OCI-LY7 (cell line): ENCODE measurements at regions not wholly inside any gene's neighbourhood (a gene's known extent, or its start where the extent isn't known, plus 50 kb on each side); places are given as distances from the start of the nearest gene placed in this dataset.

Experiments
- BruUV-seq: library from RNA; stranded (reverse); fragments of 400-500 nt; replicated peaks from 2 replicates; lab custom pipeline; 2021; lab: Mats Ljungman, UMichigan
- CTCF ChIA-PET: fragments of 300-600 bp; sonication (Branson Sonifier 250); formaldehyde crosslinking; loops from one replicate; lab custom pipeline; 2022; ENCODE audit warnings: antibody characterized with exemption; ENCODE audit not compliant: unreplicated experiment; lab: Charles Lee
- POLR2A ChIA-PET: fragments of 300-600 bp; sonication (Branson Sonifier 250); formaldehyde crosslinking; loops from one replicate; lab custom pipeline; 2022; ENCODE audit warnings: antibody characterized with exemption; lab: Charles Lee
- DNase-seq: peaks from one replicate; pipeline ENCODE4 v3.0.0-alpha.2; 2015; ENCODE audit warnings: low spot score
- H2AFZ ChIP-seq: fragments of 200-600 bp; sonication (generic), shearing (Covaris generic); 2 replicates; pipeline ENCODE4 v1.6.1; 2014; ENCODE audit warnings: mild to moderate bottlenecking, antibody characterized with exemption, low read length, moderate library complexity
- H3K27ac ChIP-seq: fragments of 200-600 bp; sonication (generic); 2 replicates; pipeline ENCODE4 v1.5.1; 2014; ENCODE audit warnings: mixed run types, low read depth, mild to moderate bottlenecking, moderate library complexity, low read length, inconsistent platforms; ENCODE audit not compliant: poor library complexity, severe bottlenecking
- H3K36me3 ChIP-seq: fragments of 200-600 bp; sonication (generic); 2 replicates; pipeline ENCODE4 v1.6.1; 2014; ENCODE audit warnings: mild to moderate bottlenecking, antibody characterized with exemption, low read length, moderate library complexity, mixed read lengths; ENCODE audit not compliant: insufficient read depth
- H3K4me1 ChIP-seq: fragments of 200-600 bp; sonication (generic); 2 replicates; pipeline ENCODE4 v1.5.1; 2014; ENCODE audit warnings: mild to moderate bottlenecking, low read length; ENCODE audit not compliant: insufficient read depth, poor library complexity, severe bottlenecking
- H3K4me2 ChIP-seq: fragments of 200-600 bp; sonication (generic); 2 replicates; pipeline ENCODE4 v1.6.1; 2014; ENCODE audit warnings: mild to moderate bottlenecking, low read length
- H3K4me3 ChIP-seq: fragments of 200-600 bp; sonication (generic); 2 replicates; pipeline ENCODE4 v1.5.1; 2014; ENCODE audit warnings: mild to moderate bottlenecking, low read depth, low read length; ENCODE audit not compliant: poor library complexity, severe bottlenecking
- H3K79me2 ChIP-seq: fragments of 200-600 bp; sonication (generic); 2 replicates; pipeline ENCODE4 v1.6.1; 2016; ENCODE audit warnings: low read depth, mild to moderate bottlenecking, low read length, moderate library complexity, mixed read lengths; ENCODE audit not compliant: insufficient read depth
- H3K9me2 ChIP-seq: fragments of 200-600 bp; sonication (generic); 2 replicates; pipeline ENCODE4 v1.6.1; 2016; ENCODE audit warnings: mild to moderate bottlenecking, low read length, mixed read lengths; ENCODE audit not compliant: insufficient read depth
- H3K9me3 ChIP-seq: fragments of 200-600 bp; sonication (generic); 2 replicates; pipeline ENCODE4 v1.6.1; 2014; ENCODE audit warnings: mild to moderate bottlenecking, mixed run types, low read length, mixed read lengths
- H4K20me1 ChIP-seq: fragments of 200-600 bp; sonication (generic); 2 replicates; pipeline ENCODE4 v1.6.1; 2014; ENCODE audit warnings: mild to moderate bottlenecking, antibody characterized with exemption, low read length, moderate library complexity, mixed read lengths; ENCODE audit not compliant: insufficient read depth
- EZH2phosphoT487 ChIP-seq: fragments of 200-600 bp; sonication (generic); IDR thresholded peaks from 2 replicates; pipeline ENCODE4 v1.6.1; 2018; ENCODE audit warnings: low read depth, borderline replicate concordance, mild to moderate bottlenecking, mixed run types, antibody characterized with exemption, low read length, moderate library complexity, mixed read lengths
- intact Hi-C: fragments of 100-400 bp; cut with micrococcal nuclease; formaldehyde crosslinking; loops from one replicate; pipeline ENCODE4 v1.10.0; 2022; ENCODE audit not compliant: unreplicated experiment
- TF ChIP-seq, protein P1 (sequence below): fragments of 200-600 bp; sonication (generic); conservative IDR thresholded peaks from 2 replicates; pipeline ENCODE4 v1.5.1; 2014; ENCODE audit warnings: mild to moderate bottlenecking, antibody characterized with exemption, low read length, moderate library complexity, mixed read lengths

GRCh38 chr3:103060242-103060641, 625.4 kb downstream of the ZPLD1 start:
- Histone ChIP-seq H3K4me3 (no peak overlapping the region), H3K27ac (no peak overlapping the region), H4K20me1 (no peaks in the 10 kb centered on the region), H3K79me2 (no peaks in the 10 kb centered on the region), H3K4me1 (no peaks in the 10 kb centered on the region), H3K9me2 (no peaks in the 10 kb centered on the region), H3K36me3 (no peaks in the 10 kb centered on the region), H3K9me3 (no peaks in the 10 kb centered on the region), H2AFZ (no peak overlapping the region), H3K4me2 (no peak overlapping the region)
- POLR2A ChIA-PET, result interaction anchor here (0.6 kb wide), 1 partner anchor 9 kb away, joined by 5 read pairs; no protein-coding TSS in a partner anchor
- no TSS peak for BruUV-seq
- TF ChIP-seq EZH2phosphoT487, result no peak
- TF ChIP-seq, protein P1, sequence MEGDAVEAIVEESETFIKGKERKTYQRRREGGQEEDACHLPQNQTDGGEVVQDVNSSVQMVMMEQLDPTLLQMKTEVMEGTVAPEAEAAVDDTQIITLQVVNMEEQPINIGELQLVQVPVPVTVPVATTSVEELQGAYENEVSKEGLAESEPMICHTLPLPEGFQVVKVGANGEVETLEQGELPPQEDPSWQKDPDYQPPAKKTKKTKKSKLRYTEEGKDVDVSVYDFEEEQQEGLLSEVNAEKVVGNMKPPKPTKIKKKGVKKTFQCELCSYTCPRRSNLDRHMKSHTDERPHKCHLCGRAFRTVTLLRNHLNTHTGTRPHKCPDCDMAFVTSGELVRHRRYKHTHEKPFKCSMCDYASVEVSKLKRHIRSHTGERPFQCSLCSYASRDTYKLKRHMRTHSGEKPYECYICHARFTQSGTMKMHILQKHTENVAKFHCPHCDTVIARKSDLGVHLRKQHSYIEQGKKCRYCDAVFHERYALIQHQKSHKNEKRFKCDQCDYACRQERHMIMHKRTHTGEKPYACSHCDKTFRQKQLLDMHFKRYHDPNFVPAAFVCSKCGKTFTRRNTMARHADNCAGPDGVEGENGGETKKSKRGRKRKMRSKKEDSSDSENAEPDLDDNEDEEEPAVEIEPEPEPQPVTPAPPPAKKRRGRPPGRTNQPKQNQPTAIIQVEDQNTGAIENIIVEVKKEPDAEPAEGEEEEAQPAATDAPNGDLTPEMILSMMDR, result no peak
- no peak for DNase-seq
- CTCF ChIA-PET, result no interaction called here
- intact Hi-C loops, result no loop called here

GRCh38 chr3:103067963-103068362, 633.1 kb downstream of the ZPLD1 start:
- POLR2A ChIA-PET, result no interaction called here
- CTCF ChIA-PET, result no interaction called here

DNA sequence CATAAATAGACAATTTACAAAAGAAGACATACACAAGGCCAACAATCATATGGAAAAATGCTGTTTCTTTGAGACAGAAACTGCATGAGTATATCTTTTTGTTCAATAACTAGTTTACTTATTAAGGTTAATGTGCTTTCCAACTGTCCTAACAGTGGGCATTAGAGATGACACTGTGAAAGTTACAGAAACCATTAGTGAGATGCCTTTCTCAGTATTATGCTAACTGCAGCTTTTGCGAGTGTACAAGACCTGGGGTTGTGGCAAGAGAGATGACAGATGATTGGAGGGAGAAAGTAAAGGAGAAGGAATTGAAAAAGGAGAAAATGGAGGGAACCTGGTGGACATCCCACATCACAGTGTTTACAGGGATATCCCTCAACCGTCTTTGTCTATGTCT, 640.5 kb downstream of the ZPLD1 start:
- no peak overlapping the region for H3K4me3 ChIP-seq
- TF ChIP-seq EZH2phosphoT487, result no peak
- TF ChIP-seq, protein P1, result no peak
- H4K20me1 ChIP-seq, result no peaks in the 10 kb centered on the region
- H3K79me2 ChIP-seq, result no peaks in the 10 kb centered on the region
- intact Hi-C loops, result no loop called here
- CTCF ChIA-PET, result no interaction called here
- H3K27ac ChIP-seq, result no peak overlapping the region
- H2AFZ ChIP-seq, result no peak overlapping the region
- H3K9me2 ChIP-seq, result no peaks in the 10 kb centered on the region
- H3K4me2 ChIP-seq, result no peak overlapping the region
- POLR2A ChIA-PET, result no interaction called here
- H3K9me3 ChIP-seq, result no peaks in the 10 kb centered on the region
- no peaks in the 10 kb centered on the region for H3K4me1 ChIP-seq
- BruUV-seq, result no TSS peak
- DNase-seq, result no peak
- H3K36me3 ChIP-seq, result no peaks in the 10 kb centered on the region

More at GRCh38 chr3:103067963-103068362, 633.1 kb downstream of the ZPLD1 start:
- TF ChIP-seq, protein P1, result no peak
- no peak for TF ChIP-seq EZH2phosphoT487
- no TSS peak for BruUV-seq
- Histone ChIP-seq H3K27ac (no peak overlapping the region), H2AFZ (no peak overlapping the region), H3K9me2 (no peaks in the 10 kb centered on the region), H3K4me1 (no peaks in the 10 kb centered on the region), H4K20me1 (no peaks in the 10 kb centered on the region), H3K4me3 (no peak overlapping the region), H3K9me3 (no peaks in the 10 kb centered on the region), H3K36me3 (no peaks in the 10 kb centered on the region), H3K4me2 (no peak overlapping the region), H3K79me2 (no peaks in the 10 kb centered on the region)
- no peak for DNase-seq
- intact Hi-C loops, result no loop called here
